UCSD-AML1 (cell line): ENCODE measurements at regions not wholly inside any gene's neighbourhood (a gene's known extent, or its start where the extent isn't known, plus 50 kb on each side); places are given as distances from the start of the nearest gene placed in this dataset.

Experiments used
- DNase-seq: peaks from one replicate; lab custom pipeline; 2025; ENCODE audit not compliant: unreplicated experiment; lab: John Stamatoyannopoulos, UW

GRCh38 chr14:48925184-48925583, 661.0 kb downstream of the RPS29 start:
- no peak for DNase-seq

- DNase-seq, result no peak
Observed at GRCh38 chr14:48914921-48915320, 671.3 kb downstream of the RPS29 start.

GRCh38 chr14:48914382-48914781, 671.8 kb downstream of the RPS29 start:
- DNase-seq, result no peak

- DNase-seq, result no peak
Observed at GRCh38 chr14:48900565-48900964, 685.6 kb downstream of the RPS29 start.

- DNase-seq, result no peak
Observed at GRCh38 chr14:48890333-48890732, 695.8 kb downstream of the RPS29 start.

- no peak for DNase-seq
Observed at GRCh38 chr14:48876806-48877340, 709.3 kb downstream of the RPS29 start.

GRCh38 chr14:48874711-48875110, 711.5 kb downstream of the RPS29 start:
- DNase-seq, result no peak

- DNase-seq, result no peak
Observed at GRCh38 chr14:48857366-48857765, 728.8 kb downstream of the RPS29 start.

- DNase-seq, result no peak
Observed at GRCh38 chr14:48853159-48853558, 733.0 kb downstream of the RPS29 start.

GRCh38 chr14:48849741-48850322, 736.3 kb downstream of the RPS29 start:
- DNase-seq, result no peak

GRCh38 chr14:48842785-48843184, 743.4 kb downstream of the RPS29 start:
- no peak for DNase-seq

- no peak for DNase-seq
Observed at GRCh38 chr14:48826058-48826457, 760.1 kb downstream of the RPS29 start.

- DNase-seq, result no peak
Observed at GRCh38 chr14:48814562-48814961, 771.6 kb downstream of the RPS29 start.

- no peak for DNase-seq
Observed at GRCh38 chr14:48805315-48805714, 780.9 kb downstream of the RPS29 start.

GRCh38 chr14:48792376-48793024, 793.7 kb downstream of the RPS29 start:
- DNase-seq, result no peak

- no peak for DNase-seq
Observed at GRCh38 chr14:48788771-48789170, 797.4 kb downstream of the RPS29 start.

GRCh38 chr14:48786498-48786897, 799.7 kb downstream of the RPS29 start:
- DNase-seq, result no peak

GRCh38 chr14:48771717-48772116, 814.5 kb downstream of the RPS29 start:
- DNase-seq, result no peak

- DNase-seq, result no peak
Observed at GRCh38 chr14:48751293-48751692, 834.9 kb downstream of the RPS29 start.

GRCh38 chr14:48748151-48748675, 838.0 kb downstream of the RPS29 start:
- DNase-seq, result no peak

- no peak for DNase-seq
Observed at GRCh38 chr14:48747561-48748089, 838.6 kb downstream of the RPS29 start.

- DNase-seq, result no peak
Observed at GRCh38 chr14:48744202-48744601, 842.0 kb downstream of the RPS29 start.
